Motor neuron (in vitro differentiated cells): ENCODE measurements at regions not wholly inside any gene's neighbourhood (a gene's known extent, or its start where the extent isn't known, plus 50 kb on each side); places are given as distances from the start of the nearest gene placed in this dataset.

Experiments
- ATAC-seq, 8 experiments: fragments of 200-7000 bp; cut with Tn5 transposase; replicated peaks in 6 of 8; 2 replicates each; pipeline ENCODE4 v1.8.0; 2021; ENCODE audit warnings: mild to moderate bottlenecking in 8 of 8, moderate library complexity in 8 of 8
- H3K27ac ChIP-seq, 2 donors: fragments of 250-450 bp; sonication (Bioruptor Pico); 2 replicates each; pipeline ENCODE4 v1.9.0; 2021; ENCODE audit warnings: antibody characterized with exemption in 2 of 2, mild to moderate bottlenecking in 2 of 2, moderate library complexity in 1 of 2
- H3K4me1 ChIP-seq, 2 donors: fragments of 250-450 bp; sonication (Bioruptor Pico); replicated peaks in 1 of 2; 2 replicates each; pipeline ENCODE4 v1.6.1; 2021; ENCODE audit warnings: antibody characterized with exemption in 2 of 2, mild to moderate bottlenecking in 2 of 2, moderate library complexity in 1 of 2
- H3K4me3 ChIP-seq, 5 donors: fragments of 250-450 bp; sonication (Bioruptor Pico); 2 replicates each; pipeline ENCODE4 v1.9.0; 2021; ENCODE audit warnings: antibody characterized with exemption in 5 of 5, mild to moderate bottlenecking in 5 of 5, moderate library complexity in 4 of 5
- WGBS, 10 experiments: fragments of 450-650 bp; shearing (Covaris generic); methylation state at CpG; one replicate each; pipeline ENCODE4 v1.0.0; 2022; 5-methylcytosine and 5-hydroxymethylcytosine counted together
- in situ Hi-C, 9 experiments: fragments of 400-800 bp; cut with MboI; loops; one replicate each; pipeline ENCODE4 v1.15.0; 2021; ENCODE audit warnings: low sequenced_read_pairs in 9 of 9, low pct_unique_long_range_greater_than_20kb in 2 of 9; ENCODE audit not compliant: unreplicated experiment in 9 of 9

- in situ Hi-C loops: no loop called here
- WGBS, 10 experiments: 51 to 100% (median 70%) methylated on average over 2 to 3 of the region's 3 CpGs; no CpG with 5 or more reads in 5 of the 10 experiments
- no peak for ATAC-seq
Measured at GRCh38 chr2:118732432-118732831, 115.0 kb downstream of the EN1 start.

GRCh38 chr2:118731413-118731812 lies 116.0 kb downstream of the EN1 start:
- 0 to 100% (median 0%) methylated on average over 1 of the region's 1 CpG; no CpG with 5 or more reads in 3 of the 10 experiments for WGBS, 10 experiments
- no peak overlapping the region for H3K4me3 ChIP-seq
- in situ Hi-C loops: no loop called here
- no peaks in the 10 kb centered on the region for H3K4me1 ChIP-seq
- no peak overlapping the region for H3K27ac ChIP-seq
- peak in 2 of 8 experiments; percentile 10 to 57 for ATAC-seq

More at GRCh38 chr2:118732432-118732831, 115.0 kb downstream of the EN1 start:
- H3K27ac ChIP-seq: no peak overlapping the region
- H3K4me3 ChIP-seq: no peak overlapping the region
- H3K4me1 ChIP-seq: no peaks in the 10 kb centered on the region

GRCh38 chr2:118730405-118730804 lies 117.0 kb downstream of the EN1 start:
- ATAC-seq: peak in 3 of 8 experiments; percentile 71 to 94 (median 91)
- 0 to 83% (median 38%) methylated on average over 1 to 3 of the region's 3 CpGs; no CpG with 5 or more reads in 1 of the 10 experiments for WGBS, 10 experiments
- H3K4me3 ChIP-seq: no peak overlapping the region
- no peak overlapping the region for H3K27ac ChIP-seq
- H3K4me1 ChIP-seq: no peaks in the 10 kb centered on the region
- in situ Hi-C loops: no loop called here

- WGBS, 10 experiments: 43 to 100% (median 71%) methylated on average over 1 of the region's 1 CpG; no CpG with 5 or more reads in 3 of the 10 experiments
- Histone ChIP-seq H3K4me1 (no peaks in the 10 kb centered on the region), H3K4me3 (no peak overlapping the region), H3K27ac (no peak overlapping the region)
- in situ Hi-C loops: no loop called here
- ATAC-seq: no peak
Measured at GRCh38 chr2:118729760-118730159, 117.7 kb downstream of the EN1 start.

- Histone ChIP-seq H3K4me3 (no peak overlapping the region), H3K27ac (no peak overlapping the region), H3K4me1 (no peaks in the 10 kb centered on the region)
- in situ Hi-C loops: no loop called here
- ATAC-seq: no peak
Measured at GRCh38 chr2:118728984-118729383, 118.5 kb downstream of the EN1 start.

GRCh38 chr2:118726821-118727220 lies 120.6 kb downstream of the EN1 start:
- Histone ChIP-seq H3K4me1 (no peaks in the 10 kb centered on the region), H3K27ac (no peak overlapping the region), H3K4me3 (no peak overlapping the region)
- no peak for ATAC-seq
- in situ Hi-C loops: no loop called here

GRCh38 chr2:118723394-118723793 lies 124.1 kb downstream of the EN1 start:
- no peak overlapping the region for H3K4me3 ChIP-seq
- no peaks in the 10 kb centered on the region for H3K4me1 ChIP-seq
- 10 to 89% (median 74%) methylated on average over 2 to 4 of the region's 4 CpGs; no CpG with 5 or more reads in 1 of the 10 experiments for WGBS, 10 experiments
- H3K27ac ChIP-seq: no peak overlapping the region
- in situ Hi-C loops: no loop called here
- ATAC-seq: peak in 3 of 8 experiments; percentile 37 to 47 (median 44)

- no peak overlapping the region for H3K4me3 ChIP-seq
- no peak for ATAC-seq
- in situ Hi-C loops: no loop called here
- H3K4me1 ChIP-seq: no peaks in the 10 kb centered on the region
- no peak overlapping the region for H3K27ac ChIP-seq
- WGBS, 10 experiments: 57 to 100% (median 79%) methylated on average over 1 to 3 of the region's 3 CpGs
Measured at GRCh38 chr2:118722976-118723375, 124.5 kb downstream of the EN1 start.

GRCh38 chr2:118721817-118722551 lies 125.5 kb downstream of the EN1 start:
- in situ Hi-C loops: no loop called here
- 77 to 100% (median 88%) methylated on average over 1 to 10 of the region's 11 CpGs; no CpG with 5 or more reads in 2 of the 10 experiments for WGBS, 10 experiments
- Histone ChIP-seq H3K4me1 (no peaks in the 10 kb centered on the region), H3K27ac (no peak overlapping the region), H3K4me3 (no peak overlapping the region)
- ATAC-seq: no peak

- Histone ChIP-seq H3K4me1 (no peaks in the 10 kb centered on the region), H3K4me3 (no peak overlapping the region), H3K27ac (no peak overlapping the region)
- no peak for ATAC-seq
- in situ Hi-C loops: no loop called here
- 61 to 100% (median 84%) methylated on average over 2 to 4 of the region's 4 CpGs; no CpG with 5 or more reads in 1 of the 10 experiments for WGBS, 10 experiments
Measured at GRCh38 chr2:118720866-118721265, 126.6 kb downstream of the EN1 start.

GRCh38 chr2:118718921-118719320 lies 128.5 kb downstream of the EN1 start:
- Histone ChIP-seq H3K4me3 (no peak overlapping the region), H3K27ac (no peak overlapping the region), H3K4me1 (no peaks in the 10 kb centered on the region)
- ATAC-seq: no peak
- in situ Hi-C loops: no loop called here

- Histone ChIP-seq H3K27ac (no peak overlapping the region), H3K4me1 (no peaks in the 10 kb centered on the region), H3K4me3 (no peak overlapping the region)
- ATAC-seq: no peak
- WGBS, 10 experiments: 72 to 96% (median 82%) methylated on average over 2 to 6 of the region's 6 CpGs; no CpG with 5 or more reads in 1 of the 10 experiments
- in situ Hi-C loops: no loop called here
Measured at GRCh38 chr2:118716102-118716501, 131.3 kb downstream of the EN1 start.

- 80 to 100% (median 92%) methylated on average over 1 to 6 of the region's 6 CpGs; no CpG with 5 or more reads in 1 of the 10 experiments for WGBS, 10 experiments
- in situ Hi-C loops: no loop called here
- no peak for ATAC-seq
- H3K4me3 ChIP-seq: no peak overlapping the region
- H3K4me1 ChIP-seq: no peaks in the 10 kb centered on the region
- H3K27ac ChIP-seq: no peak overlapping the region
Measured at GRCh38 chr2:118714118-118714517, 133.3 kb downstream of the EN1 start.

GRCh38 chr2:118711603-118712002 lies 135.8 kb downstream of the EN1 start:
- Histone ChIP-seq H3K4me1 (no peaks in the 10 kb centered on the region), H3K27ac (no peak overlapping the region), H3K4me3 (no peak overlapping the region)
- ATAC-seq: no peak
- in situ Hi-C loops: no loop called here
- 40 to 100% (median 91%) methylated on average over 1 to 5 of the region's 5 CpGs; no CpG with 5 or more reads in 1 of the 10 experiments for WGBS, 10 experiments
